Omental fat pad (tissue), 3 donors: ENCODE measurements at regions not wholly inside any gene's neighbourhood (a gene's known extent, or its start where the extent isn't known, plus 50 kb on each side); places are given as distances from the start of the nearest gene placed in this dataset.

Experiments
- ATAC-seq: fragments of 150-250 bp; one replicate; pipeline ENCODE4 v1.9.1; 2016; ENCODE audit warnings: mild to moderate bottlenecking, moderate library complexity; ENCODE audit not compliant: low FRiP score
- DNase-seq: peaks from one replicate; pipeline ENCODE4 v3.0.0-alpha.2; 2019; ENCODE audit warnings: low spot score
- TF ChIP-seq, protein P1 (sequence below), 3 donors: fragments of 450-650 bp; IDR thresholded peaks; one replicate each; pipeline ENCODE4 v1.5.1; 2016 to 2017; ENCODE audit warnings: antibody characterized with exemption in 3 of 3, mild to moderate bottlenecking in 3 of 3, moderate library complexity in 2 of 3

DNA sequence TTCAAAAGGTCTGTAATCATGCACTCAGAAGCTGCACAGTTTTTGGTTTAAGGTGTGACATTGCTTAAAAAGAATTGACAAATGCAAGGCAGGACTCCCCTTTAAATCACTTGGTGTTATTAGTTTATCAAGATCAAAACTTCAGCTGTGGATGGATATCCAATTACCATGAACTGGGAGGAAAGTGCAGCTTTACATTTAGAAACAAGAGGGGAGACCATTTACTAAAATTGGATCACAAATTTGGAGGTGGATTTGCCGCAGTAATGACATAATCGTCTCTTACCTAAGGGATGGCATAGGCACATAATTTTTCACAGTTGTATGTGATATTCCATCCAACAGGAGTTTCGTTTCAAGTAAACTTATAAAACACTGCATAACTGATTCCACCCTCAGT is 1610.2 kb downstream of the SLITRK5 start:
- ATAC-seq: no peak
- TF ChIP-seq, protein P1, sequence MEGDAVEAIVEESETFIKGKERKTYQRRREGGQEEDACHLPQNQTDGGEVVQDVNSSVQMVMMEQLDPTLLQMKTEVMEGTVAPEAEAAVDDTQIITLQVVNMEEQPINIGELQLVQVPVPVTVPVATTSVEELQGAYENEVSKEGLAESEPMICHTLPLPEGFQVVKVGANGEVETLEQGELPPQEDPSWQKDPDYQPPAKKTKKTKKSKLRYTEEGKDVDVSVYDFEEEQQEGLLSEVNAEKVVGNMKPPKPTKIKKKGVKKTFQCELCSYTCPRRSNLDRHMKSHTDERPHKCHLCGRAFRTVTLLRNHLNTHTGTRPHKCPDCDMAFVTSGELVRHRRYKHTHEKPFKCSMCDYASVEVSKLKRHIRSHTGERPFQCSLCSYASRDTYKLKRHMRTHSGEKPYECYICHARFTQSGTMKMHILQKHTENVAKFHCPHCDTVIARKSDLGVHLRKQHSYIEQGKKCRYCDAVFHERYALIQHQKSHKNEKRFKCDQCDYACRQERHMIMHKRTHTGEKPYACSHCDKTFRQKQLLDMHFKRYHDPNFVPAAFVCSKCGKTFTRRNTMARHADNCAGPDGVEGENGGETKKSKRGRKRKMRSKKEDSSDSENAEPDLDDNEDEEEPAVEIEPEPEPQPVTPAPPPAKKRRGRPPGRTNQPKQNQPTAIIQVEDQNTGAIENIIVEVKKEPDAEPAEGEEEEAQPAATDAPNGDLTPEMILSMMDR (IDR thresholded peaks at IDR 0.05): no peak
- no peak for DNase-seq

DNA sequence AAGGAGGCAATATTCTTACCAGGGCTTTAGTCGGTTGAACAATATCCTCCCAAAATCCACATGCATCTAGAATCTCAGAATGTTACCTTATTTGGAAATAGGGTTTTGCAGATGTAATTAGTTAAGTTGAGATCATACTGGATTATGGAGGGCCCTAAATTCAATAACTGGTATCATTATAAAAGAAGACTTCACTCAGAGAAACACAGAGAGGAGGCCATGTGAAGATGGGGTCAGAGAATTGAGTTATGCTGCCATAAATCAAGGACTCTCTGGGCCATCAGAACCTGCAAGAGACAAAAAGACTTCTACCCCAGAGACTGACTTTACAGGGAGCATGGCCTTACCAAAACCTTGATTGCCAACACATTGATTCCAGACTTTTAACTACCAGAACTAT is 1611.1 kb downstream of the SLITRK5 start:
- ATAC-seq (no peak), DNase-seq (no peak)
- TF ChIP-seq, protein P1 (IDR thresholded peaks at IDR 0.05): no peak

DNA sequence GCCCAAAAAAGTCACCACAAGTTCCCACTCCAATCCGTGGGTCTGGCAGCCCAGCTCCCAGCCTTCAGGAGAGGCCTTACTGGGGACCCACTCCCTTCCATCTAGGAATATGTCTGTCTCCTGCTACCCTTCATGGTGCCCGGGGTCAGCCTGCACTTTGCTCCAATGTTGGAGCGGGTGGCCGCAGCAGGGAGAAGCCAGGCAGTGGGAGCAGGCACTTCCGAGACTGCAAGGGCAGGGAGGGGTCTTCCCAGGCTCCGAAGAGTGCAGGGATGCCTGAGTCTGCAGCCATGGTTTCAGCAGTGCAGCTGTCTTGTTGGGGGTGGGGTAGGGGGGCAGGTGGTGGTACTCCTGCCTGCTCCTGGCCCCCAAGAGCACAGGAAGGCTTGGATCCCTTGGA is 1616.2 kb downstream of the SLITRK5 start:
- TF ChIP-seq, protein P1 (IDR thresholded peaks at IDR 0.05): no peak
- DNase-seq (no peak), ATAC-seq (no peak)

DNA sequence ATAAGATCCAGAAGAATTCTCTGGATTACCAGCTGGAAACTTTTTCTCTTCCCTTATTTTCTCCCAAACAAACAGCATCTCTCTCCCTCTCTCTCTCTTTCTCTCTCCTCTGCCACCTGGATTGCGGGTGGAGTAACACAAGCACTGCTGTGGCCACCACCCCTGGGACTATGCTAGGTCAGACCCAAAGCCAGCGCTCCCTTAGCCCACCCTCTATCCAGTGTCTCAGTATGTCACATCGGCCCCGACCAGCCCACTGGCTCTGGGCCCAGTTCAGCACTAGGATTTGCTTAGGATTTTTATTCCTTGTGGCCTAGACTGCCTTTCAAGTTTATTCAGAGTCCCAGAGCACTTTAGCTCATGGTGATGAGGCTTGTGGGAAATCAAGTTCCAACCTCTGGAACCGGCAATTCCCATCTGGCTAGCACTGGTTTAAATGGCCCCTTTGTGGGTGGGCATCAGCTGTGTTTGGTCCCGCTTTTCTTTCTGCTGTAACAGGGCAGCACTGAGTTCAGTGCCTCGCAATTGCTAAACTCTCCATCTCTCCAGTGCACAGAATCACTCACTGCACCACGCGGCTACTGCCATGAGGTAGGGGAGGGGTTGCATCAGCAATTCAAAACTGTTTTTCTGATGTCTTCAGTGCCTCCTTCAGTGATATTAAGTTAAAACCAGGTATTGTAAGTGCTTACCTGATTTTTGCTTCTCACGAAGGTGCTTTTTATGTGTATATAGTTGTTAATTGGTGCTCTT is 1623.1 kb downstream of the SLITRK5 start:
- no peak for ATAC-seq
- no peak for DNase-seq
- TF ChIP-seq, protein P1 (IDR thresholded peaks at IDR 0.05): no peak

DNA sequence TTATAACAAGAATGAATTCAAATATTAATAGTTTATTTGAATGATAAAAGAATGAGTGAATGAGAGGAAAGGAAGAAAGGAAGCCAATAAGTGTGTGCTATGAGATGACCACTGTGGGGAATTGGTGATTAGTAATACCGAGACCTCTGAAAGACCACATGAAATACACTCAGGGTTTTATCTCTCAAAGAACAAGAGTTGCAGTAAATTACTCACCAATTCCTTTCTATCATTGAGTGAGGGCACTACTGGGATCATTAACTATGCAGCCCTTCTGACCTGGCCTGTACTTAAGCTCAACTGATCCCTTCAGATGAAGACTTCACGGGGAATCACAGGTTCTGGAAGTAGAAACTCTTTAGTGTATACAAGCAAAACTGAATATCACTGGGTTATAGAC is 1636.1 kb downstream of the SLITRK5 start:
- TF ChIP-seq, protein P1 (IDR thresholded peaks at IDR 0.05): no peak
- no peak for DNase-seq
- no peak for ATAC-seq

DNA sequence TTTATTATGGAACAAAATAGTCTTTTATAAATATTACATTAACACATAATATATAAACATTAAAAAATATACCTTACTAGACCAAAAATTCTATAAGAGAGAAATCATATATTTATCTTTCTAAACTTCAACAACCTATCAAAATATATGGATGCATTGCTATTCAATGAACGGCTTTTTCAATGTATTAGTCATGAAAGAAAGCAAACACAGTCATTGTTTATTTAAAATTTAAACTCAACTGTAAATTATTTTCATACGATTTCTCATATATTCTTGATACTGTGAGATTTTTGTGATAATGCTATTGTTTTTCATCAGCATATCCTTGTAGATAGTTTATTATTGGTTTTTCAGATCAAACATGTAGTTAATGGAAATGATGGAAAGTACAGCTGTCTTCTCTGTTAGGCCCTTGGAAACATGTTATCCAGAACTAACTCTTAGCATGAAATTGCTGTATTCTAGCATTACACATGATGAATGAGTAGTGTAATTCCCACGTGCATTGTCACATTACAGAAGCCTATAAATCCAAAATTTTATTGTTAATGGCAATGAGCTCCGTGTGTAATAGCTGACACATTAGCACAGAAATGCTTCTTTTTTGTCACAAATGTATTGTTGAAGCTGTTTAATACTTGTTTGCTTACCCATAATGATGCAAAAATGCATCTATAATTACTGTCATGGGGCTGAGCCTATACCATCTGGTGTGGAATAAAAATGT is 1639.9 kb downstream of the SLITRK5 start:
- no peak for ATAC-seq
- no peak for DNase-seq
- TF ChIP-seq, protein P1 (IDR thresholded peaks at IDR 0.05): no peak

DNA sequence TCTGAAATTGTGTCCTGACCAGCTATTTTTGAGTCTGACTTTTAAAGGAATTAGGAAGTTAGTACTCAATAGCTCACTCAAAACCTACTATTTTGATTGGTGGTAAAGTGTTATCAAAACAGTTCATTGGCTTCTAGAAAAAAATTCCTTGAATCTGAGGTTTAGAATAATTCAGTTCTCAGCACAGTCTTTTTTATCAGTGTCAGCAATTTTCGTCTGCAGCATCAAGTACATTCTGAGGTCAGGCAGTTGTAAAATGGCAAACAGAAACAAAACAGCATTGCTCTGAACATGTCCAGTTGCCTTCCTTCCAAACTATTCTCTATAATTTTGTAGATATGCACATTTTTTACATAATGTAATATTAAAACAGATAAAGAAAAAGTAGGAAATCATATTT is 1644.1 kb downstream of the SLITRK5 start:
- TF ChIP-seq, protein P1 (IDR thresholded peaks at IDR 0.05): no peak
- DNase-seq: no peak
- ATAC-seq: no peak
